Right lung (tissue), 2 donors: ENCODE measurements at regions not wholly inside any gene's neighbourhood (a gene's known extent, or its start where the extent isn't known, plus 50 kb on each side); places are given as distances from the start of the nearest gene placed in this dataset.

Experiments used
- DNase-seq, 2 donors: peaks; one replicate each; pipeline ENCODE4 v3.0.0-alpha.2; 2013

DNA sequence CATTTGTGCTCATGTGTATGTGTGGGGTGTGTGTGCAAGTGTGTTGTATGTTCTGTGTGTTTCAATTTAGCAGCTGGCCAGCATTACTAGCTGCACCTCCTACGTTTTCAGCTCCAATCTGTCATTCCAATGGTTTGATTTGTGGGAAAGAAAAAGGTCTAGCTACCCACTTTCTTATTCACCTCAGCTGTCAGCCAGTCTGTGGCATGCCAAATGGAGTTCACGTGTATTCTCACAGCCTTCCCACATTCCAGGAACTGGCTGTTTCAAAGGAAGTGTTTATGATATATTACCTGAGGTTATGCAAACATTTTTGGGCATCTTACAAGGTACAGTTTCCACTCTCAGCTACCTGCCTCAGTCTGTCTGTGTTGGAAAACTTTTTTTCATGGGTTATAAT is 220.2 kb upstream of the CPNE8 start:
- no peak for DNase-seq

DNA sequence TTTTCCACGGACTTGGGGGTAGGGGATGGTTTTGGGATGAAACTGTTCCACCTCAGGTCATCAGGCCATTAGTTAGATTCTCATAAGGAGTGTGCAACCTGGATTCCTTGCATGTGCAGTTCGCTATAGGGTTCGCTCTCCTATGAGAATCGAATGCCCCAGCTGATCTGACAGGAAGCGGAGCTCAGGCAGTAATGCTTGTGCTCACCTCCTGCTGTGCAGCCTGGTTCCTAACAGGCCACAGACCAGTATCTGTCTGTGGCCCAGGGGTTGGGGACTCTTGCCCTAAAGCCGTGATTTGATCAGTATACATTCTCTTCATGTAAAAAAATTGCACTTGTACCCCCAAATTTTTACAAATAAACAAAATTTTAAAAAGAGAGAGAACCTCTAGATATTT is 219.4 kb upstream of the CPNE8 start:
- DNase-seq: no peak

DNA sequence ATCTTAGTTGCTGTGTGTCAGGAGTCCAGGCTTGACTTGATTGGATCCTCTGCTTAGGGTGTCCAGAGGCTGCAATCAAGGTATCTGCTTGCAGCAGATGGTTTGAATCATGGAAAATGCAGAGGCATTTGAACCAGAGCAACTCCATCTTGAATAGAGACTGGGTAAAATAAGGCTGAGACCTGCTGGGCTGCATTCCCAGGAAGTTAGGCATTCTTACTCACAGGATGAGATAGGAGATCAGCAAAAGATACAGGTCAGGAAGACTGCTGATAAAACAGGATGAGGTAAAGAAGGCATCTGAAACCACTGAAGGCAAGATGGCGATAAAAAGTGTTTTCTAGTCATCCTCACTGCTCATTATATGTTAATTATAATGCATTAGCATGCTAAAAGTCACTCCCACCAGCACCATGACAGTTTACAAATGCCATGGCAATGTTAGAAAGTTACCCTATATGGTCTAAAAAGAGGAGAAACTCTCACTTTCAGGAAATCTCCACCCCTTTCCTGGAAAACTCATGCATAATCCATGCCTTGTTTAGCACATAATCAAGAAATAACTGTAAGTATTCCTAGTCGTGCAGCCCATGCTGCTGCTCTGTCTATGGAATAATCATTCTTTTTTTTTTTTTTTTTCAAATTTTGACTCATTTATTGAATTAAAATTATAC is 218.3 kb upstream of the CPNE8 start:
- DNase-seq: no peak

DNA sequence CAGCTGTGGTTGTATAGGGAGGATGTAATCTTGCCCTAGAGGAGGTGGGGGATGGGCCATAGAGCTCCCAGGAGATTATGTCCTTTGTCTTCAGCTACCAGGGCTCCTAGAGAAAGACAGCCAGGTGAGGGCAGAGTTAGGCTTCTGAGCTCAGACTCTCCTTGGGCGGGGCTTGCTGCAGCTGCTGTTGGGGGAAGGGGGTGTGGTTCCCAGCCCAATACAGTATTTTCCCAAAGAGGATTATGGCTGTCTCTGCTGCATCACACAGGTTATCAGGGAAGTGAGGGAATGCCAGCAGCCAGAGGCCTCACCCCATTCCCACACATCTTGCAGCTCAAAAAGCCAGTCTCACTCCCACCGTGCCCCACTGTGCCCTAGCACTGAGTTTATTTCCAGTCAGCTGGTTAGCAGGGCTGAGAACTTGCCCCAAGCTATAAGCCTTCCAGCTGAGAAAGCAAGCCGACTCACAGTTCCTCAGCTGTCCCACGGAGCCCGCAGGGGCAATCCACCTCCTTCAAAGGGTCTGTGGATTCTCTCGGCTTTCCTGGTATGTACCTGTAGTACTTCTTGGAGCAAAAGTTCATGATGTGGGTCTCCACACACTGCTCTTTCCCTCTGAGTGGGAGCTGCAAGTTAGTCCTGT is 217.3 kb upstream of the CPNE8 start:
- DNase-seq: no peak

DNA sequence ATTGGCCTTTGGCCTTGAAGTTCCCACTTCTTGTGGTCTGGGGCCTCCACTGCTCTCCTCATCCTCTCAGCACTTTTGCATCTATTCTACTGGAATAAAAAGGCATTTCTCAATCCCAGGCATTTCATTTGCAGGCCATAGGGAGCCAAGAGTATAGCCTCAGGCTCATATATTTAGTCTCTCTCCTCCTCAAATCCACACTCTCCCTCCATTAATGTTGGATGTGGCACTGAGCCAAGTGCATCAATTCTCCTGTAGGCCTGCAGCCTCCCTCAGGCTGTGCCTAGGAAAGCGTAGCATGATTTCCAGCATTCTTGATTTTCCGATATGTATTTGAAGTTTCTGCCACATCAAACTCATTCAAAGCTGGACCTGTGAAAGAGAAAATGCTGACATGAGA is 211.5 kb upstream of the CPNE8 start:
- no peak for DNase-seq

DNA sequence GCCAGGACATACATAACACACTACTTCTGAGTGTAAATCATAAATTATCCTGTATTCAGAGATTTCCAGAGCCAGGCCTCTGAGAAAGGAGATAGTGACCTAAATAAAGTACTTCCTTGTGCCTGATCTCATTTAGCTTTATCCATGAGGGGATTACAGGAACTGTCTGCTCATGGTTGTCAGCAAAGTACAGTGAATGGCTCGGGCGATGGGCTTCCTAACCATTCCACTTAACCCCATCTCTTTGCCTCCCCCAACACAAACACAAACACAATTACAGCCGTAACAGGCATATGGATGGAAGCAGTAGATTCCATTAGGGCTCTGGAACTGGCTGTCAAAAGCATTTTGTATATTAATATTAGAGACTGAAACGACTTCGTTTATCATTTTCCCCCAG is 206.7 kb upstream of the CPNE8 start:
- DNase-seq: no peak

DNA sequence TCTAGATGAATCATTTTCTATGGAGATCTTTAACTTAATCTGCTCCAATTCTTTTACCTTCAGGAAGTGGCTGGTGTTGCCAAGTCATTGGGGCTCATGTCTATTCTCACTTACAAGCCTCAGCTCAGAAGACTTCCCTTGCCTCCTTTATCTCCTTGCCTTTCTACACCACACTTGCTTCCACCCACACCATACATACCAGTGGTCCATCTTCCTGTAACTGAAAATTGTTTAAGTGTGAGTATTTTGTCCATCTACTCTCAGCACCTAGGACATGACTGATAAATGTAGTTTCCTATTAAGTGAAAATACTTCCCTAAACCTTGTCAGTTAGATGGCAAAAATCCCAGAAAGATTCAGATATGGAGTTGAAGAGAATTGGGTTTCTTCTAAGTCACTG is 199.7 kb upstream of the CPNE8 start:
- DNase-seq: no peak

DNA sequence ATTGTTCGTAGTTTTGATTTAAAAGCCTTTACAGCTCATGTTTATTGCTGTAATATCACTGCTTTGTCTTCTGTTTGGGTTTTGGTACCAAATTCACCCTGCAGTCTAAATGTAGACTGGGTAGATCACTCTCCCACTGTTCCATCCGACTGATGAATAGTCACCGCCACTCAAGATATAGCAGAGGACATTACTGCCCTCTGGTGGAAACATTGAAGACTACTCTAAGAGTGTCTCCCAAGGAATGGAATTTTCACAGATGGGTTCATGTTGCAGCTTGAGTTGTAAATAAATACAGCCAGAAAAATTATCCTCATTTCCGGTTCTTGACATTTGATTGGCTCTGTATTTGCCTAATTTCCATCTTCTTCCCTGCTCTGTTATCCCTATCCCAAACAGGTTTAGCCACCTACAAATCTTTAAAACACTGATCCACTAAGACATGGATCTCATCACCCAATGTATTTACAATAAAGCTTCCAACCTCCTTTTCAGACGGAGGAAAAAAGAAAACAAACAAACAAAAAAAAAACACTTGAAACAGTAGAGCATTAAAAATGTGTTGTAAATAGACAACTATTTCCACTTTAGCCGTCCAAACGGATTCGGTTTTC is 198.3 kb upstream of the CPNE8 start:
- peak; percentile 11 to 18 for DNase-seq

DNA sequence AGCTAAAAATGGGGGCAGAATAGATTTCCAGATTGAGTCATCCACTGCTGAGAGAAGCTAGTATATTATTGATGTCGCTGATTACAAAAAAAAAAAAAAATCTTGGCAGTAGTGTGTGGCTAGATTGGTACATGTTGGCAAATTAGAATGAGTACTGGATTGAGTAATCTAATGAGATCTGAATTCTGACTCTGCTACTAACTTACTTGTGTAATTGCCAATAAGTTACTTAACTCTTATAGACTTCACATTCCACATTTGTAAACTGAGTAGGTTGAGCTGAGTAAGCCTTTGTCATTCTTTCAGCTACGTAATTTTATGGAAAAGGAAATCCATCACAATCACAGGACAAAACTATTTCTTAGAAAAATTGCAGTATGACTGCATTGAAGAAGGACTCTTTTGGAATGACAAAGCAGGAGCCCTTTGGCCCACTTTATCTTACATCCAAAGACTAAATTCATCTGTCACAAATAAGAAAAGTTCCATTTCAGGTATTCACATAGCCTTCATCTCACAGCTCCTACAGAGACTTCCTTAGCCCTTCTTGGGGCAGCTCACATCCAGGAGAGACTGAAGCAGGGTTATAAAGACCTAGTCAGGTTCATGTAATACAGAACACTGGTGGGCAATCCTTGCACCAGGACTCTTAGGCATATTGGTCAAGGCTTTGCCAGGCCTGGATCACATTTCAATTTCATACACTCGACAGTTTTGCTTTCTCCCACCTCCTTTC is 197.3 kb upstream of the CPNE8 start:
- no peak for DNase-seq

DNA sequence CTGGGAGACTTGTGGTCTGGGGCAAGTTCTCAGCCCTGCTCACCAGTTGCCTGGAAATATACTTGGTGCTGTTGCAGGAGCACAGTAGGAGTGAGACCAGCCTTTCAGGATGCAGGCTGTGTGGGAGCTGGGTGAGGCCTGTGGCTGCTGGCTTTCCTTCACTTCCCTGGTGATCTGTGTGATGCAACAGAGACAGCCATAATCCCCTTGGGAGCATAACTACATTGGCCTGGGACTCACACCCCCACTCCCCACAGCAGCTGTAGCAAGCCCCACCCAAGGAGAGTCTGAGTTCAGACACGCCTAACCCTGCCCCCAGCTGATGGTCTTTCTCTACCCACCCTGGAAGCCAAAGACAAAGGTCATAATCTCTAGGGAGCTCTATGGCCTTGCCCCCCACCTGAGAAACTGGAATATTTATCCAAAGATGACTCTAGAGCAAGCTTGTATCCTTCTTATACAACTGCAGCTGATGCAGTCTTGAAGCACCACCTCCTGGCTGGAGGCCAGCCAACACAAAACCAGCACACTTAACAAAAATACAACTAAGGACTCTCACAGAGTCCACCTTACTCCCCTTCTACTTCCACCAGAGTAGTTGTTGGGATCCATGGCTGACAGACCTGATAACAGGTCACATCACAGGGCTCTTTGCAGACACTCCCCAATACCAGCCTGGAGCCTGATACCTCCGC is 190.4 kb upstream of the CPNE8 start:
- no peak for DNase-seq

DNA sequence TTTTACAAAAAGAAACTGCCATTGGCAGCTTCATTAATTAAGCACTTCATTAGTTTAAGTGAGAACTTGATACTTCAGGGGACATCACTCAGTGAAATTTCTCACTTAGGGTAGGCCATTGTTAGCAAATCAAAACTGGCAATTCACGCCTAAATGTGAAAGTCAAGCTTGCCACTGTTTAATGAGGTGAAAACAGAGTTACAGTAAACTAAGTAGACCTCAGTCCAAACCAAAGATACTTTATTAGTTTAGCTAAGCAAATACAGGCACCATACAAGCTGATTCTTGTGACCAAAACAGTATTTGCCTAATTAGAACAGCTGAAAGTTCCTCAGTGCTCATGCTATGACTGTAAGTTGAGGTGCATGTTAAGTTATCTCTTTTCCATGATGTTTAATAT is 176.5 kb upstream of the CPNE8 start:
- no peak for DNase-seq

DNA sequence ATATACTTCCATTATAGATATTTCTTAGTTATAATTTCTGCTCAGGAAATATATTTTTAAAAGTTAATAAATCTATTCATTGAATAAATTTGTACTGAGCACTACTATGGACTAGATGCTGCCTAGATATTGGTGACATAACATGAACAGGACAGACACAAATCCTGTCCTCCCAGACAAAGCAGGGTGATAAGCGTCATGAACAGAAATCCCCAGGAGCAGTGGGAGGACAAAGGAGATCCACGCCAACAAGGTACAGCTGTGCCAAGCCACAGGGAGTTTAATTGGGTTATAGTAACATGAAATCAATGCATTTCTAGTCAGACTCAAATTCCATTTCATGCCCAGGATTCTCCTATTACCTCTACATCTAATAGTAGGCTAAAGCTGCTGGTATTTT is 171.8 kb upstream of the CPNE8 start:
- DNase-seq: no peak

DNA sequence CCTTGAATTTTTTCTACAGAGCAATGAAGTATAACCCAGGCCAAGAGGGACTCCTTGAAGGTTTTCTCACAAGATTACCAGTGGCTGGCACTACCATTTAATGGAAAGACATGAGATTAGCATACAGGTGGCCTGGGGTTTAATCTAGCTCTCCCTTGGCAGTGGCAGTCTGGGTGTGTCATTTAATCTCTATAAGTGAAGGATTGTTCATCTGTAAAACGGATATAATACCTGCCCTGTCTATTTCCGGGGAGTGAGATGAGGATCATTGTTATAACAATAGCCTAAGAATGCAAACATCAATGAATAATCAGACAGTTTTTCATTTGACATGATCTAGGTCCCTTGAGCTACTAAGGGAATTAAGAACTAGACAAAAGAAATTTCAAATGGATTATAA is 168.7 kb upstream of the CPNE8 start:
- DNase-seq: no peak

DNA sequence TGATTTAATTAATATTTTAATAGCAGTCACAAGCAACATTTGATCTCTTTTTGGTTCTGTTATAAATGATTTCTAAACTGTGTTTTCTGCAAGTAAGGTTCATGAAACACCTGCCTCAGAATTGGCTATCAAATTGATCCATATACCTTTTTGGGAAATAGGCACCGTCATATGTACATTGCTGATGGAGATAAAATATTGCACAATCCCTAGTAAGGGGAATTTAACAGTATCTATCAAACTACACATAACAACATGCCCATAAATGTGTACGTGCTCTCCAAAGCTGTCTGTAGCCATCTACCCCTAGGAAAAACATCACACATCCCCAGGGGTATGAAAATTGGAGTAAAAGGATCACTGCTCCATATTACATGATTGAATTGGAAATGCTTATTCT is 167.3 kb upstream of the CPNE8 start:
- DNase-seq: no peak

DNA sequence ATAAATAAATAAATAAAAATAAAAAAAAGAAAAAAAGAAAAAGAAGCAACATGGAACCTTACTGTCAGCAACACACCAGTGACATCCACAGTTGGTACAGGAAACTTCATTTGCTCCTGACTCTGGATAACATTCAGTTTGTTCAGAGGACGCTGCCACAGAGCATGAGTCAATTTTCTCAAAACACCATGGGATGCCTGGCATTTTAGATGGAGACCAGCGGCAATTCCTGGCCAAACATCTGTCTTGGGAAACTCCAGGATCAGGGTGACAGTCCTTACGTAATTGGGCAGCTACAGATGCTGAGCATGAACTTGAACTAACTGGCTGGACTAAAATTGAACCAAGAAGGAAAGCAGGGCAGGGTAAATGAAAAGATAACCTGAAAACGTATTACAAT is 166.2 kb upstream of the CPNE8 start:
- no peak for DNase-seq

DNA sequence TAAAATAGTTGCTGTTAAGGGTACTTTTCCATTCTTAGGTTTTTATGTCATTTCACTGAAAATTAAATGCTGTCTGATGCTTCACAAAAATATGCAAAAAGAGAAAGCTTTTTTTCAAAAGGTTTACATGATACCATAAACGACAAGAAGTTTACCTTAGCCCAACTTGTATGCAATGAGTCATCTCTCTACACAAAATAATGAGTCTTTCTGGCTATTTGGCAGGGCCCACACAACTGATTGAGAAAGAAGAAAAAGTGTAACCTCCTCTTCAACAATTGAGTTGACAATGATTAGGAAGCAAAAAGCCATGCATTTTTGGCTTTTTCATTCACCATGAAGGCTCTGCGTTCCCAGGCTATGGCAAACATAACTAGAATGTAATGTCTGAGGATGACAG is 165.4 kb upstream of the CPNE8 start:
- DNase-seq: no peak

DNA sequence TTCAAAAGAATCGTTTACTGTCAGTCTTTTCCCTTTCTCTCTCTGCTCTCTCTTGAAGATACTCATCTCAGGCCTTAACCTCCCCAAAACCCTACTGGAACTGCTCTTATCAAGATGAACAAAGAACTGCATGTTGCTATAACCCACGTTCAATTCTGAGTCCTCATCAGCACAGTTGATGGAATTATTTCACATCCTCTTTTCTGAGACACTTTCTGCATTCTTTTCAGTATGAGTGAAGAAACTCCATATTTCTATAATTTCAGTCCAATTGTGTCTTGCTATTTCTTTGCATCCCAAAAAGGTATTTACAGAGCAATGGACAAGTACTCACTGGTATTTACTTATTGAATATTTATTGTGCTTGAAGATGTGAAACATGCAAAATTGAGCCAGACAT is 160.1 kb upstream of the CPNE8 start:
- no peak for DNase-seq

DNA sequence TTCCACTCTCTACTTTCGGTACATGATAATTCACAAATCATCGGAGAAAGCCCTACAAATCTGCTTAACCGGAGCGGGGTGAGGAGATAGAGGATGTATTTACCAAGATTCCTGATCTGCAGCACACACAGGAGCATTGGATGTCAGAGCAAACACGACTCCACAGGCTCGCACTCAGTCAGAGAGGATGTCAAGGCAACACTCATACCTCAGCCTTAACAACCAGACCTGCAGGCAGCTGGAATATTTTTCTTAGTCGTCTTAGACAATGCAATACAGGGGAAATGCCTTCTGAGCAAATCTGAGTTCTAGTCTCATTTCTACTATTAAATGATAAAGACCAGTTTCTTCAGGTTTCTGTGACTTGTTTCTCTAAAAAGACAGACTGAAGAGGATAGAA is 159.3 kb upstream of the CPNE8 start:
- no peak for DNase-seq

DNA sequence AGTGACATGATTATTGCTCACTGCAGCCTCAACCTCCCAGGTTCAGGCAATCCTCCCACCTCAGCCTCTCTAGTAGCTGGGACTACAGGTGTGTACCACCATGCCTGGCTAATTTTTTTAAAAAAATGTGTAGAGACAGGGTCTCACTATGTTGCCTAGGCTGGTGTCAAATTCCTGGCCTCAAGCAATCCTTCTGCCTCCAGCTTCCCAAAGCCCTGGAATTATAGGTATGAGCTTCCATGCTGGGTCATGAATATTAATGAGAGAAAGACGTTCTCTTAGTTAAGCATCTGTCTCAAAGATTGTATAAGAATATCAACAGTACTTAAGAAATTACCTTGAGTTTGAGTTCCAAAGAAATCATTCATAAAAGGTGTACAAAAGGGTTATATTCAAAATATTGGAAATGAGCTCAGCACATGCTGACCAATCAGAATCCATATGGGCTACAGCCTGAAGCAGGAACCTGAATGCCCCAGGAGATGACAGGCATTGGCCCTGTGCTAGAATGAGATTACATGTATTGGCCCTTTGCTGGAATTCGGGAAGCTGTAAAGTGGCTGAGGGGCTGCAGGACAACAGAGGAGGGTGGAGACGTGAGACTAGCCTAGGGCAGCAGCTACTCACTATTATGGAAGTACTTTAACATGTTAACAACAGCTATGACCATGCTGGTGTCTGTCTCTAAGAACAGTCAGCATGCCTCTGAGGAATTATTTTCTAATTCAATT is 157.0 kb upstream of the CPNE8 start:
- no peak for DNase-seq

DNA sequence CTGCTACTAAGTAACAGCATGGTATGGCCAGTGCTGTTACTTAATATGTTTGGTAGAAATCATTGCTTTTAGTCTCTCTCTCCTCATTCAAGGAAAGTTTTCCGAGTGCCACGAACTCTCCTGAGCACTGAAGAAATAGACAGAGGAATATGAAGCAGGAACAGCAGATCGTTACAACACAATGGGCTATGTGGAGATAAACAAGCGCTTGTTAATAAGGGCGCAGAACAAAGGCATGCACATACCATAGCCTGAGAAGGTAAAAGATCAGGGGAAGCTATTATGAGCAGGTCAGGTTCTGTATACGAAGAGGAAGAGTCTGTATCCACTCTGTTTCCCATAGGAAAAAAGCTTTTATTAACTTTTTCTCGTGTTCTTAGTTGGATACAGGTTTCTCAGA is 156.2 kb upstream of the CPNE8 start:
- no peak for DNase-seq

DNA sequence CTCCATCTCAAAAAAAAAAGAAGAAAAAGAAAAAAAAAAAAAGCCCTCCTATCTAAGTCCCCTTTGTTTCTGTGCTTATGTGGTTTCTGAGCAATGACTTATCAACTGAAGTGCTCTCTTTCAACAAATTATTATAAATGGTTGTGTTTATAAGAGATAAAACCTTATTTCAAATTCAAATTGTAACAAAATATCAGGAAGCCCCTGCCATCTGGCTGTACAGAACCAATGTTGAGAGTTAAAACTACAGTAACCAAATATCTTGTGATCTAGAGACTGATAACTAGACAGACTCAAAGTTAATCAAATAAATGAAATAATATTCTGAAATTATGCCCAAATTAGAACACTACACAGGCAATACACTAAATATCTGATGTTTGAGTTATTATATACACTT is 143.0 kb upstream of the CPNE8 start:
- no peak for DNase-seq
